Muscle of leg (tissue), 3 donors: ENCODE measurements at regions not wholly inside any gene's neighbourhood (a gene's known extent, or its start where the extent isn't known, plus 50 kb on each side); places are given as distances from the start of the nearest gene placed in this dataset.

Experiments
- DNase-seq: peaks from one replicate; pipeline ENCODE4 v3.0.0; 2013
- H3K27ac ChIP-seq: one replicate; pipeline ENCODE4 v1.5.1; 2013; ENCODE audit warnings: mild to moderate bottlenecking, low read length, control low read depth
- H3K27me3 ChIP-seq: one replicate; pipeline ENCODE4 v1.6.1; 2013; ENCODE audit warnings: low read length; ENCODE audit not compliant: control insufficient read depth, insufficient read depth
- H3K36me3 ChIP-seq: one replicate; pipeline ENCODE4 v1.6.1; 2013; ENCODE audit warnings: low read length; ENCODE audit not compliant: control insufficient read depth, insufficient read depth
- H3K4me1 ChIP-seq: one replicate; pipeline ENCODE4 v1.6.1; 2013; ENCODE audit warnings: low read length; ENCODE audit not compliant: control insufficient read depth, insufficient read depth
- H3K4me3 ChIP-seq: one replicate; pipeline ENCODE4 v1.5.1; 2013; ENCODE audit warnings: low read length, control low read depth
- H3K9me3 ChIP-seq: replicated peaks from 2 replicates; pipeline ENCODE4 v1.6.1; 2013; ENCODE audit warnings: low read depth, low read length; ENCODE audit not compliant: control insufficient read depth
- WGBS: methylation state at CpG from one replicate; pipeline ENCODE4 v1.1.5; 2013; ENCODE audit warnings: missing lambda C conversion rate; ENCODE audit not compliant: insufficient coverage; 5-methylcytosine and 5-hydroxymethylcytosine counted together

GRCh38 chr11:27968461-27968860, 139.5 kb downstream of the KIF18A start:
- Histone ChIP-seq H3K27me3 (no peaks in the 10 kb centered on the region), H3K27ac (no peak overlapping the region), H3K36me3 (no peaks in the 10 kb centered on the region), H3K9me3 (no peaks in the 10 kb centered on the region), H3K4me1 (no peaks in the 10 kb centered on the region), H3K4me3 (no peak overlapping the region)
- no peak for DNase-seq
- WGBS, result no CpG with 5 or more reads among the region's 2 CpGs

DNA sequence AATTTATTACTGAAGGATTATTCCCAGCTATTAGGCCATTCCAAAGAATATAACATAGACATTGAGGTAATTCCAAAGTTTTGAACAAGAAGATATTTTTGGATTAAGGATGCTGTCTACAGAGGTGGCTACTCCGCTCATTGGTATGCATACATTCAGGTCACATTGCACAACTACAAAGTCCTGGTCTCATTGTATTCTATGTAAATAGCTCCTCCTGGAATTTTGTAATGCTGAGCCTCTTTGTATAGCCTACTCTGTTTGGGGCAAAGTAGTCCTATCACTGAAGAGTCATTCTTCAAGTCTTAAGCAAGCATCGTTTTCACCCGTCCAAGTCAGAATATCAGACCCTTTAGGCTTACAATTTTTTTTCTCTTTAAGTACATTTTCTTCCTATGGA, 142.4 kb downstream of the KIF18A start:
- Histone ChIP-seq H3K4me3 (no peak overlapping the region), H3K4me1 (no peaks in the 10 kb centered on the region), H3K9me3 (no peaks in the 10 kb centered on the region), H3K27me3 (no peaks in the 10 kb centered on the region), H3K27ac (no peak overlapping the region), H3K36me3 (no peaks in the 10 kb centered on the region)
- no CpG with 5 or more reads among the region's 3 CpGs for WGBS
- DNase-seq, result no peak

DNA sequence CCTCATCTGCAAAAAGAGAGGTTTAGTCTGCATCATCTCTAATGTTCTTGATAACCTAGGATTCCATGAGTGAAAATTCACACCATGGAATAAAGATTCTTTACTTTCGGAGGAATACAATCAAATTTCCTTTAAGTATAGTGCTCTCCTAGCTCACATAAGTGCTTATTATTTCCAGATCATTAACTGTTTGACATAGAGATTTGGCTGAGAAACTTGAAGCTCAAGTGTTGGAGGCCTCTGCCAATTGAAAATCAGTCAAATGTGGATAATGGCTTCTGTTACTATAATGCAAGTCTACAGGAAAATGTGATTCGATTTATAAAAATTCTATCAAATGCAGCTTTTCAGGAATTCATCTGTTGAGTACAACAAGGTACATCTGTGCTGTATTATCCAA, 144.6 kb downstream of the KIF18A start:
- WGBS, result no CpG with 5 or more reads among the region's 2 CpGs
- Histone ChIP-seq H3K27me3 (no peaks in the 10 kb centered on the region), H3K36me3 (no peaks in the 10 kb centered on the region), H3K9me3 (no peaks in the 10 kb centered on the region), H3K4me1 (no peaks in the 10 kb centered on the region), H3K4me3 (no peak overlapping the region), H3K27ac (no peak overlapping the region)
- no peak for DNase-seq

DNA sequence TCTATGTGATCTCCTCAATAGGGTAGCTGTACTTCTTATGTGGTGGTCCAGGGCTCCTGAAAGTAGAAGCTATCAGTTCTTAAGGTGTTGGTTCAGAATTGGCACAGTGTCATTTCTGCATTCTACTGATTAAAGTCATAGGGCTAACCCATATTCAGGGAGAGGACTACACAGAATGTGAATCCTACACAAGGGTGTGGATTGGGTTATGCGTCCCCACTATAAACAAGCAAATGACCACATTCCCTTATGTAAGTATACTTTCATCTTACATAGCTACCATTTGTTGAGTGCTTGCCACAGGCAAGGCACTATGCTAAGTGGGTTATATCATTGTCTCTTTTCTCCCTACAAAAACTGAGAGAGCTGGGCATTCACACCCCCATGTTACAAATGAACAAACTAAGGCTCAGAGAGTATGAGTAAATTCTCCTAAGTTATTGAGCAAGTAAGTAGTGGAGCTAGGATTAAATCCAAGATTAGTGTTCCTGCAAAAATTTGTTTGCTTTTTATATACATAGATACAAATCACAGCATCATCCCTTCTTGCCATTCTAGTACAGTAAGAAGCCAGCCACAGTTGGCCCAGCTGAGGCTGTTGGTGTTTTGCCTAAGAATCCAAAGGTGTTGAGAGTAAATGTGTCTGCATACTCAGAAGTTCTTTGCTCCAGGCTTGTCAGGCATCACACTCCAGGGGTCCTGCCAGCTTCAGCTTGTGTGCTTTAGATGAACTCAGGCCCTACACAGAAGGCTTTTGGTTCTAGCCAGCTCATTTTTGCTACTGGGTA, 157.8 kb downstream of the KIF18A start:
- Histone ChIP-seq H3K36me3 (no peaks in the 10 kb centered on the region), H3K4me1 (no peaks in the 10 kb centered on the region), H3K27ac (no peak overlapping the region), H3K4me3 (no peak overlapping the region), H3K9me3 (no peaks in the 10 kb centered on the region), H3K27me3 (no peaks in the 10 kb centered on the region)
- no CpG with 5 or more reads among the region's 1 CpG for WGBS
- DNase-seq, result no peak

DNA sequence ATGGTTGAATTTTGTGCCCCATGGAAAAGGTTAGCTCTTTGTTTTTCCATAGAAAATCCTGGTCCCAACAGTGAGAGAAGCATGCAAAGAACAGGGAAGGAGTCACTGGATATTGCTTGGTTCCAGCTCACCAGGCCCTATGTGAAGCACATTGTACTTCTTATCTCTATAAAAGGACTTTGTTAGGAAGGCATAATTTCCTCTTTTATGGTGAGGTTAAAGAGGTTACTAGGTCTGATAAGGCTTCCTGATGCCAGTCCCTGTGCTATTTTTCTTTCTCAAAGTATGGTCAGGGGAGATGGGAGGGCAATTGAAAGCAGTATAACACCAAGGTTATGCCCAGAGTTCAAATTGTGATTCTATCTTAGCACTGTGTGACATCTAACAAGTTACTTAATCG, 162.6 kb downstream of the KIF18A start:
- WGBS, result no CpG with 5 or more reads among the region's 1 CpG
- no peak overlapping the region for H3K4me3 ChIP-seq
- DNase-seq, result no peak

GRCh38 chr11:27938011-27938410, 169.9 kb downstream of the KIF18A start:
- WGBS, result no CpG with 5 or more reads among the region's 4 CpGs
- no peaks in the 10 kb centered on the region for H3K9me3 ChIP-seq
- no peaks in the 10 kb centered on the region for H3K4me1 ChIP-seq

More for the DNA sequence above, 162.6 kb downstream of the KIF18A start:
- Histone ChIP-seq H3K36me3 (no peaks in the 10 kb centered on the region), H3K27ac (no peak overlapping the region), H3K4me1 (no peaks in the 10 kb centered on the region), H3K27me3 (no peaks in the 10 kb centered on the region), H3K9me3 (no peaks in the 10 kb centered on the region)

DNA sequence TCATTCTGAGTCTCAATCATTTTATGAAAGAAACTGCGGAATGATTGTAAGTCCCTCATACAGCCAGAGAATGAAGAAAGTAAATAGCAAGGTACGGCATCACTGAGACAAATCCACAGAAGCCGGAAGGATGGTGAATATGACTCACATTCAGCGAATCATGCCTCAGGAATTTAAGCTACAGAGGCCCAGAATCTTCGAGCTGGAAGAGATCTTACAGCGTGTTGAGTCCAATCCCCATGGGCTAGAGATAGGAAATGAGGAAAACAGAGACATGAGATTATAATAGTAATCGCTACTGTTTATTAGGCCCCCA, 173.2 kb downstream of the KIF18A start:
- no peak overlapping the region for H3K4me3 ChIP-seq
- WGBS, result 27% methylated on average over 4 of the region's 7 CpGs
- no peaks in the 10 kb centered on the region for H3K4me1 ChIP-seq
- H3K36me3 ChIP-seq, result no peaks in the 10 kb centered on the region
- peak; percentile 86 for DNase-seq
- no peaks in the 10 kb centered on the region for H3K27me3 ChIP-seq
- H3K9me3 ChIP-seq, result no peaks in the 10 kb centered on the region
- peak overlapping the region; percentile 40 for H3K27ac ChIP-seq

More at GRCh38 chr11:27938011-27938410, 169.9 kb downstream of the KIF18A start:
- H3K4me3 ChIP-seq, result no peak overlapping the region
- H3K27me3 ChIP-seq, result no peaks in the 10 kb centered on the region
- H3K27ac ChIP-seq, result no peak overlapping the region
- DNase-seq, result no peak
- no peaks in the 10 kb centered on the region for H3K36me3 ChIP-seq

GRCh38 chr11:27933992-27934829, 173.7 kb downstream of the KIF18A start:
- Histone ChIP-seq H3K4me3 (no peak overlapping the region), H3K9me3 (no peaks in the 10 kb centered on the region), H3K36me3 (no peaks in the 10 kb centered on the region), H3K4me1 (no peaks in the 10 kb centered on the region), H3K27ac (peak overlapping the region; percentile 40), H3K27me3 (no peaks in the 10 kb centered on the region)
- DNase-seq, result peak; percentile 20
- 65% methylated on average over 9 of the region's 13 CpGs for WGBS

DNA sequence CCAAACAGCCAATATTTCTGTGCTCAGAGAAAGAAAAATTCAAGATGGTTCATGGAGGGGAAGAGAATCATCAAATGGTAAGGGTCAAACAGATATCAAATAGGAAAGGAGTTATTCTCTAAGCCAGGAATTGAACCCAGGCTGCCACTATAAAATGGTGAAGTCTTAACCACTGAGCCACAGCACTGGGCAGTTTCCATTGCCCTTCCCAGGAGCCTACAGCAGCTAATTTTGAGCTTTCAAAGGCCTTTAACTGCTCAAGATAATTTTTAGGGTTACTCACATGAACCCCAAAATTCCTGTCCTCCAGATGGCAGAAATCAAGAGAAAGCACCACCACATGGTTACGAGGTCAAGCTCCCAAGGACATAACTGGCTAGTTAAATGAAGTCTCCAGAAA, 176.2 kb downstream of the KIF18A start:
- H3K4me1 ChIP-seq, result no peaks in the 10 kb centered on the region
- H3K27me3 ChIP-seq, result no peaks in the 10 kb centered on the region
- no peak overlapping the region for H3K4me3 ChIP-seq
- H3K27ac ChIP-seq, result no peak overlapping the region
- WGBS, result 80% methylated on average over 1 of the region's 1 CpG
- no peaks in the 10 kb centered on the region for H3K9me3 ChIP-seq
- no peaks in the 10 kb centered on the region for H3K36me3 ChIP-seq
- no peak for DNase-seq

DNA sequence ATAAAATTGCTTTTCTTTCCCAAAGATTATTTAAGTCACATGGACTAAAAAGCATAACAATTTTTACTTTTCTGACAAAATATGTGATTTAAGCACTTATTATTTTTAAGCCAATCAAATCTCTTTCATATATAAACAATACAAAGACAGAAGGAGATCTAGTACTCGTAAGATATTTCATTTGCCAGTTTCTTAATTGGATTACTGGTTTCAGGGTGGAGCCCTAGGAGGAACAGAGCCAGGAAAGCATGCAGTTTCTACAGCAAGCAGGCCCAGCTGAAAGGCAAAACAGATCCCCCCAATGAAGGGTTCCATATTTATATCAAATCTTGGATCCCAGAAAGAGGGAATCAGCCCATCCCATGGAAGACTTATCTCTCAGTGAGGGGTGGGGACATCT, 177.0 kb downstream of the KIF18A start:
- Histone ChIP-seq H3K36me3 (no peaks in the 10 kb centered on the region), H3K4me3 (no peak overlapping the region), H3K9me3 (no peaks in the 10 kb centered on the region), H3K27me3 (no peaks in the 10 kb centered on the region), H3K27ac (no peak overlapping the region), H3K4me1 (no peaks in the 10 kb centered on the region)
- no CpG with 5 or more reads among the region's 1 CpG for WGBS
- DNase-seq, result no peak
